NCI-H345 treated with DMSO at 0.1 percent for 48 hours (cell line): ENCODE measurements at regions not wholly inside any gene's neighbourhood (a gene's known extent, or its start where the extent isn't known, plus 50 kb on each side); places are given as distances from the start of the nearest gene placed in this dataset.
A peak's percentile ranks its signal among the peaks of the same experiment; 100 is the strongest.

ENCODE experiments used
- DNase-seq: peaks from one replicate; lab custom pipeline; 2025; ENCODE audit not compliant: unreplicated experiment; lab: John Stamatoyannopoulos, UW

- peak; percentile 73 for DNase-seq
These were observed 185.5 kb upstream of the DOK6 start for GRCh38 chr18:69215161-69215560.

- DNase-seq = no peak
These were observed 184.4 kb upstream of the DOK6 start for GRCh38 chr18:69216321-69216720.

GRCh38 chr18:69217196-69218000, 183.3 kb upstream of the DOK6 start:
- DNase-seq = no peak

GRCh38 chr18:69220529-69220928, 180.2 kb upstream of the DOK6 start:
- no peak for DNase-seq

GRCh38 chr18:69222089-69222488, 178.6 kb upstream of the DOK6 start:
- no peak for DNase-seq

- no peak for DNase-seq
These were observed 173.7 kb upstream of the DOK6 start for GRCh38 chr18:69226971-69227370.

GRCh38 chr18:69230204-69230603, 170.5 kb upstream of the DOK6 start:
- no peak for DNase-seq

GRCh38 chr18:69233465-69234054, 167.1 kb upstream of the DOK6 start:
- DNase-seq = no peak

GRCh38 chr18:69239849-69240674, 160.6 kb upstream of the DOK6 start:
- DNase-seq = no peak

- peak; percentile 69 for DNase-seq
These were observed 154.7 kb upstream of the DOK6 start for GRCh38 chr18:69246027-69246426.

- DNase-seq = no peak
These were observed 150.2 kb upstream of the DOK6 start for GRCh38 chr18:69250305-69251151.

GRCh38 chr18:69257861-69258458, 142.7 kb upstream of the DOK6 start:
- DNase-seq = no peak

GRCh38 chr18:69259282-69259681, 141.4 kb upstream of the DOK6 start:
- no peak for DNase-seq

GRCh38 chr18:69261406-69261805, 139.3 kb upstream of the DOK6 start:
- no peak for DNase-seq

GRCh38 chr18:69265656-69266055, 135.0 kb upstream of the DOK6 start:
- no peak for DNase-seq

- DNase-seq = no peak
These were observed 132.8 kb upstream of the DOK6 start for GRCh38 chr18:69267895-69268294.

GRCh38 chr18:69282371-69282770, 118.3 kb upstream of the DOK6 start:
- no peak for DNase-seq

GRCh38 chr18:69291044-69291443, 109.6 kb upstream of the DOK6 start:
- DNase-seq = no peak

- no peak for DNase-seq
These were observed 108.9 kb upstream of the DOK6 start for GRCh38 chr18:69291755-69292154.

- DNase-seq = no peak
These were observed 100.5 kb upstream of the DOK6 start for GRCh38 chr18:69300185-69300584.

- DNase-seq = no peak
These were observed 92.1 kb upstream of the DOK6 start for GRCh38 chr18:69308619-69309018.
